Stimulated activated CD4-positive, alpha-beta T cell treated with anti-CD3 and anti-CD28 coated beads, Interleukin-2, amount 100 ng/mL, for 48 hours (primary cell): ENCODE measurements at regions not wholly inside any gene's neighbourhood (a gene's known extent, or its start where the extent isn't known, plus 50 kb on each side); places are given as distances from the start of the nearest gene placed in this dataset.
"Not testable (repeated sequence)": the region's sequence is repeated elsewhere in the genome, so short reads cannot be mapped to it uniquely, and the experiment has no call there.

Experiments
- DNase-seq, 2 donors: peaks; one replicate each; pipeline ENCODE4 v3.0.0-alpha.2; 2020

GRCh38 chr1:188122646-188123045 lies 1293.9 kb downstream of the PLA2G4A start:
- no peak for DNase-seq

- no peak for DNase-seq
Measured at GRCh38 chr1:188127507-188127906, 1298.8 kb downstream of the PLA2G4A start.

- no peak for DNase-seq
Measured at GRCh38 chr1:188128761-188129160, 1300.0 kb downstream of the PLA2G4A start.

- DNase-seq = no peak
Measured at GRCh38 chr1:188129856-188130838, 1301.4 kb downstream of the PLA2G4A start.

GRCh38 chr1:188137221-188137620 lies 1308.5 kb downstream of the PLA2G4A start:
- no peak for DNase-seq

- no peak for DNase-seq
Measured at GRCh38 chr1:188140958-188141357, 1312.2 kb downstream of the PLA2G4A start.

- DNase-seq = no peak
Measured at GRCh38 chr1:188154196-188154595, 1325.4 kb downstream of the PLA2G4A start.

GRCh38 chr1:188154761-188155160 lies 1326.0 kb downstream of the PLA2G4A start:
- DNase-seq = no peak

GRCh38 chr1:188155261-188155660 lies 1326.5 kb downstream of the PLA2G4A start:
- DNase-seq = no peak

- no peak for DNase-seq
Measured at GRCh38 chr1:188164459-188164858, 1335.7 kb downstream of the PLA2G4A start.

- no peak for DNase-seq
Measured at GRCh38 chr1:188166654-188167053, 1337.9 kb downstream of the PLA2G4A start.

GRCh38 chr1:188169971-188170370 lies 1341.2 kb downstream of the PLA2G4A start:
- no peak for DNase-seq

- DNase-seq = no peak
Measured at GRCh38 chr1:188170411-188170810, 1341.7 kb downstream of the PLA2G4A start.

GRCh38 chr1:188170935-188171334 lies 1342.2 kb downstream of the PLA2G4A start:
- no peak for DNase-seq

- DNase-seq = not testable (repeated sequence)
Measured at GRCh38 chr1:188182063-188182462, 1353.3 kb downstream of the PLA2G4A start.

- DNase-seq = no peak
Measured at GRCh38 chr1:188188317-188188716, 1359.6 kb downstream of the PLA2G4A start.

GRCh38 chr1:188194916-188195315 lies 1366.2 kb downstream of the PLA2G4A start:
- DNase-seq = no peak

- no peak for DNase-seq
Measured at GRCh38 chr1:188218289-188218688, 1389.5 kb downstream of the PLA2G4A start.

- DNase-seq = no peak
Measured at GRCh38 chr1:188220051-188220450, 1391.3 kb downstream of the PLA2G4A start.

GRCh38 chr1:188224263-188224662 lies 1395.5 kb downstream of the PLA2G4A start:
- DNase-seq = no peak

- no peak for DNase-seq
Measured at GRCh38 chr1:188225975-188226374, 1397.2 kb downstream of the PLA2G4A start.

GRCh38 chr1:188228623-188229022 lies 1399.9 kb downstream of the PLA2G4A start:
- no peak for DNase-seq

- DNase-seq = no peak
Measured at GRCh38 chr1:188237573-188238348, 1409.0 kb downstream of the PLA2G4A start.
